ENCODE measurements at regions not wholly inside any gene's neighbourhood (a gene's known extent, or its start where the extent isn't known, plus 50 kb on each side); places are given as distances from the start of the nearest gene placed in this dataset.
A peak's percentile ranks its signal among the peaks of the same experiment; 100 is the strongest.

DNA sequence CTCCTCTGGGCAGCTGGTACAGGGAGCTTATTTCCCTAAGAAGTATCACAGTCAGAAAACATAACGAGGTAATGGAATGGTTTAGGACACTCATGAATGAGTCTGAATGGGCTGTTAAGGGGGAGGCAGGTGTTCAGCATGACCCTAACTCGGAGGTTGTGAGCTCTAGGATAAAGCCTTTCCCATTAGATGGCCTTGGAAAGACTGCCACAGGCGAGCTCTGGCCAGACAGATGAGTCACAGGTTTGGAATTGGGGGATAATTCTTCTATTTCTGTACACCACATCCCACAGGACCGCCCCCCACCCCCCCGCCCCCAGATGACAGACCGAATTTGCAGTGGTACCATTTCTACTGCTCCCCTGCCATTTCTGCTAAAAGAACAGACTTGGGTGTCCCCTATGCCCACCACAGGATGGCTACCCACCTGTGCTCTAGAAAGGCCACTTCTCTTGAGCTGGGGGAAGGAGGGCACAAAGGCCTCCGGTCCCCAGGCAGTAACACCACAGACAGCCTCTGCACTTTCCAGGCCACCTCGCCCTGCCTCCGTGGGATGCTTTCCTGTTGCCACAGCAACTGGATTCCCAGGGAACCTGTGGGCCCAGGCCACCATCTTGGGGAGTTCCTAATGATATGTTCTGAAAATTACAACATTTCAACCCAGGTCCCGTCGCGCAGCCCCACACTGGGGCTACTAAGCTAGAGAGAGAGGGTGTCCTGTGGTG, 76.7 kb downstream of the TRIM29 start:
- no peak for DNase-seq
- no peak overlapping the region for H3K9ac ChIP-seq (ENCODE audit: low read depth in 2 of 2, low read length in 2 of 2)
- H3K27me3 ChIP-seq, result no peaks in the 10 kb centered on the region
- no peak for TF ChIP-seq CTCF (IDR thresholded peaks at IDR 0.05)
- H3K9me3 ChIP-seq, result no peaks in the 10 kb centered on the region
- no peak overlapping the region for H3K4me3 ChIP-seq
- intact Hi-C loops (cut with DNase I), result no loop called here
- H3K4me1 ChIP-seq, result no peaks in the 10 kb centered on the region
- H3K36me3 ChIP-seq, result no peaks in the 10 kb centered on the region
- no peak overlapping the region for H3K27ac ChIP-seq

- H3K27ac ChIP-seq, result no peak overlapping the region
- H3K9ac ChIP-seq (ENCODE audit: low read depth in 2 of 2, low read length in 2 of 2), result no peak overlapping the region
- no peaks in the 10 kb centered on the region for H3K36me3 ChIP-seq
- H3K27me3 ChIP-seq, result no peaks in the 10 kb centered on the region
- no peak for TF ChIP-seq CTCF (IDR thresholded peaks at IDR 0.05)
- no peak overlapping the region for H3K4me3 ChIP-seq
- intact Hi-C loops (cut with DNase I), result no loop called here
- no peak for DNase-seq
- no peaks in the 10 kb centered on the region for H3K4me1 ChIP-seq
- H3K9me3 ChIP-seq, result no peaks in the 10 kb centered on the region
Measured at GRCh38 chr11:120060512-120060911, 77.4 kb downstream of the TRIM29 start.

DNA sequence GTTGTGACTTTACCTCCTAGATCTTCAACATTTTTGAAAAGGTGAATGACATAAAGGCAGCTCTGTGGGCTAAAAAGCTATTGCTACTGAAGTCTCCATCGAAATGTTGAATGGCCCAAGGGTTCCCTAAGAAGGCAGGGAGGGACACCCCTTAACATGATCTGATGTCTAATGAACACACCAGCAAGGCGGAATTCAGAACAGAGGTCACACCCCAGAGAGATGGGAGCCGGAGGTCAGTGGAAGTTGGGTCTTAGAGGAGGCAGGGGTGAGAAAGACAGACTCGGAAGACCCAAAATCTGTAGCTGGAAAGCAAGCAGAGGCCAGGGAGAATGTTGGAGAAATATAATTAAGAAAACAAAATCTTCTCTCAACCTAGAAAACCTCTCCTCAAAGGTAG, 79.0 kb downstream of the TRIM29 start:
- H3K9me3 ChIP-seq, result no peaks in the 10 kb centered on the region
- H3K9ac ChIP-seq (ENCODE audit: low read depth in 2 of 2, low read length in 2 of 2), result no peak overlapping the region
- no peaks in the 10 kb centered on the region for H3K27me3 ChIP-seq
- no peak for TF ChIP-seq CTCF (IDR thresholded peaks at IDR 0.05)
- no peak for DNase-seq
- no peaks in the 10 kb centered on the region for H3K4me1 ChIP-seq
- H3K27ac ChIP-seq, result no peak overlapping the region
- intact Hi-C loops (cut with DNase I), result no loop called here
- H3K4me3 ChIP-seq, result no peak overlapping the region
- H3K36me3 ChIP-seq, result no peaks in the 10 kb centered on the region

DNA sequence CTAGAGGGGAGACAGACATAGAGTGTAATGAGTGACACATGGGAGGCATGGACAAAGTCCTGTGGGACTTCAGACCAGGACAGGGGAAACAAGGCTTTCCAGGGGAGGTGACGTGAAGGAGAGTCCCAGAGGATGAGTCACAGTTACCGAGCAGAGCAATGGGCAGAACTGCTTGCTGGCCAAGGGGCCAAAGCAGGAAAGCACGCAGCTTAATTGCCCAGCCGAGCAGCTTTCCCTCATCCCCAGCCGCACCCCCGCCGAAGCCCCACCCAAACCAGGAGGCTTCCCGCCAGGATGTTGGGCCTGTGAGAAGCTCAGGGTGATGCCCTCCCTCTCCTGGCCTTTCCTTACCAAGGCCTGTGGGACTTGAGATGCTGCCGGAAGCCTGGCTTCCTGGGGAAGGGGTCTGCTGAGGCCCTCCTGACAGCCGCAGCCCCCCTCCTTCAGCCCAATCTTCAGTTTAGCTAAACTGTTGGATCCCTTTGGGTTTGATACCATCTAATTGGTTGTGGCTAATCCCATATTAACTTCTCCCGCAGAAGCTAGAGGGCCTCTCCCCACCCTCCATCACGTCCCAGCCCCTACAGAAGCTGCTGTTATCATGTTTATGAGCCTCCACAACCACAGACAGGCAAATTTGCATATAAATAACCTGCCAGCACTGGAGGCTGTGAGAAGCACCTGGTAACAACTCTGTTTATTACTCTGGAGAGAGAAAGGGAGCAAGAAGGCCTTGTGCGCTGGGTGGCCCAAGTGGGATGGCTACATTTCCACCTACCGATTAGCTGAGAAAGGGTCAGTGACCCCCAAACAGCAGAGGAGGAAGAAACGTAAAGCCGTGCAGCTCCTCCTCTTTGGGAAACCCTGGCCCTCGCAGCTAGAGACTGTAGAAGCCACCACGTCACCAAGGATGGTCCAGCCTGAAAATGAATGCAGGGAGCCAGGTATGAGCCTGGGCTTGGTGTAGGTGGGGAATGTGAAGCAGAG, 80.0 kb downstream of the TRIM29 start:
- Histone ChIP-seq H3K4me3 (no peak overlapping the region), H3K9ac (ENCODE audit: low read depth in 2 of 2, low read length in 2 of 2) (no peak overlapping the region), H3K27ac (no peak overlapping the region), H3K36me3 (no peaks in the 10 kb centered on the region), H3K27me3 (no peaks in the 10 kb centered on the region), H3K9me3 (no peaks in the 10 kb centered on the region), H3K4me1 (no peaks in the 10 kb centered on the region)
- no peak for TF ChIP-seq CTCF (IDR thresholded peaks at IDR 0.05)
- DNase-seq, result peak; percentile 34
- intact Hi-C loops (cut with DNase I), result no loop called here

GRCh38 chr11:120057028-120057330, 80.9 kb downstream of the TRIM29 start:
- no peaks in the 10 kb centered on the region for H3K9me3 ChIP-seq
- H3K36me3 ChIP-seq, result no peaks in the 10 kb centered on the region
- no peak overlapping the region for H3K9ac ChIP-seq (ENCODE audit: low read depth in 2 of 2, low read length in 2 of 2)
- DNase-seq, result no peak
- H3K27ac ChIP-seq, result no peak overlapping the region
- no peak for TF ChIP-seq CTCF (IDR thresholded peaks at IDR 0.05)
- H3K4me3 ChIP-seq, result no peak overlapping the region
- intact Hi-C loops (cut with DNase I), result no loop called here
- no peaks in the 10 kb centered on the region for H3K4me1 ChIP-seq
- H3K27me3 ChIP-seq, result no peaks in the 10 kb centered on the region
